HepG2 (cell line): ENCODE measurements at regions not wholly inside any gene's neighbourhood (a gene's known extent, or its start where the extent isn't known, plus 50 kb on each side); places are given as distances from the start of the nearest gene placed in this dataset.
A peak's percentile ranks its signal among the peaks of the same experiment; 100 is the strongest.

Source experiments
- ATAC-seq: fragments of 200-7000 bp; cut with Tn5 transposase; 3 replicates; pipeline ENCODE4 v1.9.1; 2020; ENCODE audit warnings: mild to moderate bottlenecking, moderate library complexity
- BruUV-seq: library from RNA; stranded (reverse); fragments of 400-500 nt; replicated peaks from 2 replicates; lab custom pipeline; 2021; lab: Mats Ljungman, UMichigan
- CTCF ChIA-PET: fragments of 300-600 bp; formaldehyde crosslinking; extraction: SDS; loops from one replicate; lab custom pipeline; 2021; ENCODE audit warnings: low total read pairs, inconsistent platforms, low intra/inter-chr PET ratio; lab: Yijun Ruan, JAX
- POLR2A ChIA-PET: fragments of 350-600 bp; sonication (Branson Sonifier 250); formaldehyde crosslinking; loops from one replicate; lab custom pipeline; 2020; ENCODE audit warnings: antibody characterized with exemption, inconsistent platforms; lab: Yijun Ruan, JAX
- DNase-seq: peaks from one replicate; pipeline ENCODE4 v3.0.0-alpha.2; 2015; ENCODE audit warnings: low spot score
- FAIRE-seq: peaks from 3 replicates; lab custom pipeline; 2011; peaks lifted over from hg19 to GRCh38; lab: Jason Lieb, UNC
- H2AFZ ChIP-seq: one replicate; pipeline ENCODE4 v1.6.1; 2011; ENCODE audit warnings: low read length, inconsistent platforms
- H3K27ac ChIP-seq: fragments of 300-600 bp; 3 replicates; pipeline ENCODE4 v1.8.0; 2011; ENCODE audit warnings: mixed run types, mild to moderate bottlenecking, mixed read lengths, low read length, inconsistent platforms; ENCODE audit not compliant: insufficient read depth; ENCODE audit errors: extremely low read length
- H3K27me3 ChIP-seq, 2 experiments: fragments of 200-600 bp in 1 of 2; 2 replicates in 1 of 2; 3 replicates in 1 of 2; pipeline versions ENCODE4 v1.6.0 to v1.8.0; 2011; ENCODE audit warnings: low read length in 2 of 2, mild to moderate bottlenecking in 2 of 2, moderate library complexity in 2 of 2, inconsistent platforms in 1 of 2; ENCODE audit not compliant: insufficient read depth in 2 of 2, control insufficient read depth in 1 of 2
- H3K36me3 ChIP-seq, 2 experiments: fragments of 200-600 bp in 1 of 2; replicated peaks in 1 of 2; 2 replicates in 1 of 2; 3 replicates in 1 of 2; pipeline versions ENCODE4 v1.5.1 to v1.8.0; 2011; ENCODE audit warnings: low read length in 2 of 2, inconsistent platforms in 1 of 2; ENCODE audit not compliant: insufficient read depth in 2 of 2, control insufficient read depth in 1 of 2
- H3K4me1 ChIP-seq: 2 replicates; pipeline ENCODE4 v1.5.1; 2012; ENCODE audit warnings: low read length, inconsistent platforms; ENCODE audit not compliant: insufficient read depth
- H3K4me2 ChIP-seq: 2 replicates; pipeline ENCODE4 v1.6.0; 2011; ENCODE audit warnings: low read depth, low read length, inconsistent platforms
- H3K4me3 ChIP-seq, 3 experiments: fragments of 200-600 bp in 1 of 3; sonication (generic), shearing (Covaris generic) in 1 of 3; replicated peaks in 1 of 3; 2 replicates each; pipeline ENCODE4 v1.5.1; 2011 to 2016; ENCODE audit warnings: low read length in 3 of 3, inconsistent platforms in 2 of 3, low read depth in 2 of 3, mild to moderate bottlenecking in 2 of 3, control low read depth in 1 of 3, mixed read lengths in 1 of 3; ENCODE audit not compliant: insufficient read depth in 1 of 3
- H3K79me2 ChIP-seq: one replicate; pipeline ENCODE4 v1.6.1; 2011; ENCODE audit warnings: low read length, inconsistent platforms; ENCODE audit not compliant: insufficient read depth
- H3K9ac ChIP-seq: 2 replicates; pipeline ENCODE4 v1.6.0; 2011; ENCODE audit warnings: mild to moderate bottlenecking, low read depth, low read length, inconsistent platforms; ENCODE audit not compliant: insufficient read depth
- H3K9me3 ChIP-seq: 2 replicates; pipeline ENCODE4 v1.5.1; 2012; ENCODE audit warnings: mild to moderate bottlenecking, low read length
- H4K20me1 ChIP-seq: 2 replicates; pipeline ENCODE4 v1.6.0; 2011; ENCODE audit warnings: inconsistent platforms, mild to moderate bottlenecking, low read length, moderate library complexity; ENCODE audit not compliant: insufficient read depth
- EZH2 ChIP-seq: conservative IDR thresholded peaks from 2 replicates; pipeline ENCODE4 v1.6.1; 2012; ENCODE audit warnings: mild to moderate bottlenecking, low read depth, low read length, moderate library complexity
- HNF4G ChIP-seq, 2 experiments: sonication (generic) in 1 of 2; formaldehyde crosslinking in 1 of 2; IDR thresholded peaks; 2 replicates each; pipeline versions ENCODE4 v1.4.0 to v1.6.1; 2011 to 2020; ENCODE audit warnings: borderline replicate concordance in 2 of 2, low read depth in 2 of 2, mild to moderate bottlenecking in 2 of 2, low read length in 1 of 2, missing genetic modification reagents in 1 of 2, moderate library complexity in 1 of 2
- MXI1 ChIP-seq: IDR thresholded peaks from 3 replicates; pipeline ENCODE4 v1.6.1; 2012; ENCODE audit warnings: low read depth, low read length, inconsistent platforms, borderline replicate concordance
- NBN ChIP-seq: fragments of 450-650 bp; conservative IDR thresholded peaks from 2 replicates; pipeline ENCODE4 v1.6.1; 2017
- SKI ChIP-seq: fragments of 450-650 bp; IDR thresholded peaks from one replicate; pipeline ENCODE4 v1.6.1; 2018; ENCODE audit warnings: mild to moderate bottlenecking; ENCODE audit not compliant: partially characterized antibody
- SMC3 ChIP-seq: IDR thresholded peaks from 2 replicates; pipeline ENCODE4 v1.6.1; 2011; ENCODE audit warnings: low read length, improper control_type of control experiment
- STAG1 ChIP-seq: sonication (generic); formaldehyde crosslinking; IDR thresholded peaks from 2 replicates; pipeline ENCODE4 v1.4.0; 2020; ENCODE audit warnings: missing genetic modification reagents
- XBP1 ChIP-seq: sonication (generic); formaldehyde crosslinking; IDR thresholded peaks from 2 replicates; pipeline ENCODE4 v1.5.0; 2020; ENCODE audit warnings: missing genetic modification reagents
- ZBTB7B ChIP-seq: sonication (generic); formaldehyde crosslinking; IDR thresholded peaks from 2 replicates; pipeline ENCODE4 v1.4.0; 2020; ENCODE audit warnings: missing genetic modification reagents
- ZNF207 ChIP-seq: fragments of 450-650 bp; IDR thresholded peaks from 2 replicates; pipeline ENCODE4 v1.6.1; 2016; ENCODE audit warnings: antibody characterized with exemption, borderline replicate concordance
- ZNF350 ChIP-seq: sonication (generic); formaldehyde crosslinking; IDR thresholded peaks from 2 replicates; pipeline ENCODE4 v1.4.0; 2020; ENCODE audit warnings: mild to moderate bottlenecking, low read depth, missing genetic modification reagents, borderline replicate concordance
- ZNF879 ChIP-seq: sonication (generic); formaldehyde crosslinking; IDR thresholded peaks from 2 replicates; pipeline ENCODE4 v1.8.1; 2023; ENCODE audit warnings: missing genetic modification reagents
- WGBS: methylation state at CpG from one replicate; pipeline ENCODE4 v1.1.6; 2017; ENCODE audit warnings: low lambda C conversion rate; 5-methylcytosine and 5-hydroxymethylcytosine counted together
- in situ Hi-C: cut with HindIII; loops from 2 replicates; pipeline ENCODE4 v1.10.0; 2017; ENCODE audit warnings: low pct_unique_long_range_greater_than_20kb; ENCODE audit not compliant: extremely low pct_ligation_motif_present
- intact Hi-C: fragments of 100-400 bp; cut with micrococcal nuclease; formaldehyde crosslinking; loops from one replicate; pipeline ENCODE4 v1.10.0; 2022; ENCODE audit not compliant: unreplicated experiment
- TF ChIP-seq, protein P1 (sequence below): sonication (generic); formaldehyde crosslinking; IDR thresholded peaks from 2 replicates; pipeline ENCODE4 v1.4.0; 2020; ENCODE audit warnings: mild to moderate bottlenecking, missing genetic modification reagents

- H3K4me3 ChIP-seq = no peak overlapping the region
- no peak overlapping the region for H3K27ac ChIP-seq
- DNase-seq (no peak), FAIRE-seq (no peak), ATAC-seq (no peak)
- ChIA-PET CTCF (no interaction called here), POLR2A (no interaction called here)
- H3K9ac ChIP-seq = no peak overlapping the region
- H3K79me2 ChIP-seq = no peaks in the 10 kb centered on the region
- WGBS = 37% methylated on average over 5 of the region's 5 CpGs
- BruUV-seq = no TSS peak
- H4K20me1 ChIP-seq = no peaks in the 10 kb centered on the region
- no peaks in the 10 kb centered on the region for H3K27me3 ChIP-seq
- no peak overlapping the region for H3K4me2 ChIP-seq
- H3K36me3 ChIP-seq = no peaks in the 10 kb centered on the region
- intact Hi-C loops = no loop called here
- in situ Hi-C loops = no loop called here
- no peak overlapping the region for H2AFZ ChIP-seq
- no peaks in the 10 kb centered on the region for H3K9me3 ChIP-seq
- no peak for TF ChIP-seq SKI
- TF ChIP-seq EZH2 = no peak
- no peak for TF ChIP-seq ZNF207
- no peak for TF ChIP-seq NBN
- TF ChIP-seq MXI1 = no peak
- H3K4me1 ChIP-seq = no peaks in the 10 kb centered on the region
These were observed 315.5 kb upstream of the AZI2 start for GRCh38 chr3:28664123-28664522.

DNA sequence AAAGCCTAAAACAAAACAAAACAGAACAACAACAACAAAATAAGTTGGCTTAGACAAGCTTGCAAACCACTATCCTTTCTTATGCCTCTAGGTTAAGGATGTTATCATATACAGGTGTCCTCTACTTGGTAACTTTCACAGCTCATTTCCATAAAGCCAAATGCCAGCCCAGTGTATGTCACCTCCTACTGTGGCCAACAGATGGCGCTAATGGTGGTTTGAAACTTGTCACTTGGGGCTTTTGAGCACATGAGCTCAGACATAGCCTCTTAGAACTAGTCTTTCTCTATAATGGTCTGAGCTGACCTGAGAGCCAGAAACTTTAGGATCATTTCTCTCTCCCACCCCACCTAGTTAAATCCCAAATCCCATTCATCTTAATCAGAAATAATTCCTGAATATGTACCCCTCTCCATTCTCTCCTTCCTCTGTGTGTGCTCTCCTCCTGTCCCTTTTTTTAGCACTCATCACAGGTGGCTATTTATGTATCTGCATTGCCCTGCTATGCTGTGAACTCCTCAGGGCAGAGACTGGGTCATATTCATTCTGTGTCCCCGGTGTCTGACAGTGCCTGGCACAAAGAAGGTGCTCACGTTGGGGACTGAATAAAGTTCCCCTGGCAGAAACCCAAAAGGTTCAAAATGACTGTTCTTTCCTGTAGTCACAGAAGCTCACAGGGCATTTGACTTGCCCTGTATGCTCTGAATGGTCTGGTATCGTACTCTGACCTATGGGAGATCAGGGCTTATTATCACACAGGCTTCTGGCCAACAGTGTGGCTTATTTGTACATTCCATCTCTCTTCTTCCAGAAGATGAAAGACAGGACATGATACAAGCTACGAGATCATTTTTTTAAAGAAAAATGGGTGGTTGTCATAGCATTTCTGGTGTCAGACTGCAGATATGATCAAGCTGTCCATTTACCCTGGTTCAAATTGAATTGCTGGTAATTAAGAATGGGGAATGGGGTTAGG lies 319.3 kb upstream of the AZI2 start:
- H3K9me3 ChIP-seq = no peaks in the 10 kb centered on the region
- FAIRE-seq (peak; percentile 75), ATAC-seq (peak; percentile 96), DNase-seq (peak; percentile 46)
- H3K27me3 ChIP-seq = no peaks in the 10 kb centered on the region
- no peak overlapping the region for H3K4me2 ChIP-seq
- POLR2A ChIA-PET = no interaction called here
- intact Hi-C loops = loop anchor here (1.0 kb wide), 1 partner anchor 59 kb away; no protein-coding TSS in a partner anchor
- 3% methylated on average over 5 of the region's 5 CpGs for WGBS
- H3K4me3 ChIP-seq = no peak overlapping the region
- H3K4me1 ChIP-seq = no peaks in the 10 kb centered on the region
- CTCF ChIA-PET = no interaction called here
- no peaks in the 10 kb centered on the region for H4K20me1 ChIP-seq
- H3K27ac ChIP-seq = no peak overlapping the region
- no peak overlapping the region for H3K9ac ChIP-seq
- no peaks in the 10 kb centered on the region for H3K79me2 ChIP-seq
- in situ Hi-C loops = no loop called here
- no peak overlapping the region for H2AFZ ChIP-seq
- no peaks in the 10 kb centered on the region for H3K36me3 ChIP-seq
- BruUV-seq = no TSS peak
- TF ChIP-seq, protein P1, sequence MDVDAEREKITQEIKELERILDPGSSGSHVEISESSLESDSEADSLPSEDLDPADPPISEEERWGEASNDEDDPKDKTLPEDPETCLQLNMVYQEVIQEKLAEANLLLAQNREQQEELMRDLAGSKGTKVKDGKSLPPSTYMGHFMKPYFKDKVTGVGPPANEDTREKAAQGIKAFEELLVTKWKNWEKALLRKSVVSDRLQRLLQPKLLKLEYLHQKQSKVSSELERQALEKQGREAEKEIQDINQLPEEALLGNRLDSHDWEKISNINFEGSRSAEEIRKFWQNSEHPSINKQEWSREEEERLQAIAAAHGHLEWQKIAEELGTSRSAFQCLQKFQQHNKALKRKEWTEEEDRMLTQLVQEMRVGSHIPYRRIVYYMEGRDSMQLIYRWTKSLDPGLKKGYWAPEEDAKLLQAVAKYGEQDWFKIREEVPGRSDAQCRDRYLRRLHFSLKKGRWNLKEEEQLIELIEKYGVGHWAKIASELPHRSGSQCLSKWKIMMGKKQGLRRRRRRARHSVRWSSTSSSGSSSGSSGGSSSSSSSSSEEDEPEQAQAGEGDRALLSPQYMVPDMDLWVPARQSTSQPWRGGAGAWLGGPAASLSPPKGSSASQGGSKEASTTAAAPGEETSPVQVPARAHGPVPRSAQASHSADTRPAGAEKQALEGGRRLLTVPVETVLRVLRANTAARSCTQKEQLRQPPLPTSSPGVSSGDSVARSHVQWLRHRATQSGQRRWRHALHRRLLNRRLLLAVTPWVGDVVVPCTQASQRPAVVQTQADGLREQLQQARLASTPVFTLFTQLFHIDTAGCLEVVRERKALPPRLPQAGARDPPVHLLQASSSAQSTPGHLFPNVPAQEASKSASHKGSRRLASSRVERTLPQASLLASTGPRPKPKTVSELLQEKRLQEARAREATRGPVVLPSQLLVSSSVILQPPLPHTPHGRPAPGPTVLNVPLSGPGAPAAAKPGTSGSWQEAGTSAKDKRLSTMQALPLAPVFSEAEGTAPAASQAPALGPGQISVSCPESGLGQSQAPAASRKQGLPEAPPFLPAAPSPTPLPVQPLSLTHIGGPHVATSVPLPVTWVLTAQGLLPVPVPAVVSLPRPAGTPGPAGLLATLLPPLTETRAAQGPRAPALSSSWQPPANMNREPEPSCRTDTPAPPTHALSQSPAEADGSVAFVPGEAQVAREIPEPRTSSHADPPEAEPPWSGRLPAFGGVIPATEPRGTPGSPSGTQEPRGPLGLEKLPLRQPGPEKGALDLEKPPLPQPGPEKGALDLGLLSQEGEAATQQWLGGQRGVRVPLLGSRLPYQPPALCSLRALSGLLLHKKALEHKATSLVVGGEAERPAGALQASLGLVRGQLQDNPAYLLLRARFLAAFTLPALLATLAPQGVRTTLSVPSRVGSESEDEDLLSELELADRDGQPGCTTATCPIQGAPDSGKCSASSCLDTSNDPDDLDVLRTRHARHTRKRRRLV (CRISPR knock-in tag) = no peak
- TF ChIP-seq HNF4G (IDR thresholded peaks at IDR 0.05; ENCODE audit: borderline replicate concordance, low read depth, low read length) (no peak), HNF4G (CRISPR knock-in tag; IDR thresholded peaks at IDR 0.05; ENCODE audit: borderline replicate concordance, low read depth) (no peak), ZNF350 (CRISPR knock-in tag) (no peak), ZNF879 (CRISPR knock-in tag) (no peak), SMC3 (peak; percentile 28; the same call in 1 of the 2 replicates), STAG1 (CRISPR knock-in tag) (peak; percentile 34; the same call in 1 of the 2 replicates), ZBTB7B (no peak), ZNF207 (no peak), XBP1 (CRISPR knock-in tag) (no peak)
